GM21619 (cell line): ENCODE measurements at regions not wholly inside any gene's neighbourhood (a gene's known extent, or its start where the extent isn't known, plus 50 kb on each side); places are given as distances from the start of the nearest gene placed in this dataset.
"Not testable (repeated sequence)": the region's sequence is repeated elsewhere in the genome, so short reads cannot be mapped to it uniquely, and the experiment has no call there.

ENCODE experiments used
- ATAC-seq: cut with Tn5 transposase; IDR thresholded peaks from one replicate; pipeline ENCODE4 v1.9.1; 2021; ENCODE audit not compliant: unreplicated experiment

DNA sequence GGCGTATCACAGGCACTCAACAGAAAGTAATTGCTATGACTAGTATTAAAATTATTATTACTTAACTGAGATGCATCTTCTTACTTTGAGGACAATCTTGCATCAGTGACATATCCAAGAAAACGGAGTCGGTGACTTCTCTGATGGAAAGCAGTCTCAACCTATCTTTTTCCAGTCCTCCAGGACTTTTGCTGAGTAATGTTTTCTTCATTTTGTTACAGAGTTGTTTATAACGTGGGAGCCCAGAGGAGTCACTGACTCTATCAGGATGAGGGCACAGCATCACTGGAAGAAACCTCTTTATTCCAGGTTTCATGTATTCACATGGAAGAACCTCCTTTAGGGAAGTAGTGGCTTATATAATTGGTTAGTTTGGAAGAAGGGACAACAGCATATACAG is 51.5 kb upstream of the MELK start:
- no peak for ATAC-seq

DNA sequence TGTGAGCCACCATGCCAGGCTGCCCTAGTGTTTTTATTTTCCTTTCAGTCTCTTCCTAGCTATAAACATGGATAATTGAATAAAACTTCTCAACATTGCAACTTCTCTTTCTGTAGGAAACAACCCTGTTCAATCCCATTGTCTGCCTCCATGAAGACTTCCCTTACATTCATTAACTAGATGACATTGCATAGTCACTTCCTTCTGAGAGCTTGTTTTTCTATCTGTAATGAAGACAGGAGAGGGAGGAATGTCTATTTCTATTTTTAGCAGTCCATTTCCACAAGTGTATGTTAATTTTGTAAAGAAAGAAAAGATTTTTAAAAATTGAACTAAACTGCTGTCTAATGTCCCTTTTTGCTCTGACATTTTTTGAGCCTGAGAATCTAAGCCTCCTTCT is 55.6 kb upstream of the MELK start:
- ATAC-seq: no peak

DNA sequence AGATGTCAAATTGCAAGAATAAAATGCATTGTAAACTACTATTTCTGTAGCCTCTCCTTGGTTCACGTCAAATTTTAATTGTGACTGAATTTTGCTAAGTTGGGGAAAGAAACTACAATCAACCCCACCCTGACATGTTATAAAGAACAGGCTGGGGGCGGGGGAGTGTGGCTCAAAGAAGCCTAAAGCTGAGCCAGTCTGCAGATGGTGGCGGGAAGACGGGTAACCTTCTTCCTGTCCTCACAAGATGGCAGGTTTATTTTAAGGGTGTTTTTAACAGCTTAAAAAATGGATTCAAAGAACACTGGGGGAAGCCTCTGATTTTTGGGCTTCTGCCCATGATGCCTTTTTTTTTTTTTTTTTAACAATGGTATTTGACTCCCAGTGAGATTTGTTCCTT is 68.5 kb upstream of the MELK start:
- ATAC-seq: no peak

DNA sequence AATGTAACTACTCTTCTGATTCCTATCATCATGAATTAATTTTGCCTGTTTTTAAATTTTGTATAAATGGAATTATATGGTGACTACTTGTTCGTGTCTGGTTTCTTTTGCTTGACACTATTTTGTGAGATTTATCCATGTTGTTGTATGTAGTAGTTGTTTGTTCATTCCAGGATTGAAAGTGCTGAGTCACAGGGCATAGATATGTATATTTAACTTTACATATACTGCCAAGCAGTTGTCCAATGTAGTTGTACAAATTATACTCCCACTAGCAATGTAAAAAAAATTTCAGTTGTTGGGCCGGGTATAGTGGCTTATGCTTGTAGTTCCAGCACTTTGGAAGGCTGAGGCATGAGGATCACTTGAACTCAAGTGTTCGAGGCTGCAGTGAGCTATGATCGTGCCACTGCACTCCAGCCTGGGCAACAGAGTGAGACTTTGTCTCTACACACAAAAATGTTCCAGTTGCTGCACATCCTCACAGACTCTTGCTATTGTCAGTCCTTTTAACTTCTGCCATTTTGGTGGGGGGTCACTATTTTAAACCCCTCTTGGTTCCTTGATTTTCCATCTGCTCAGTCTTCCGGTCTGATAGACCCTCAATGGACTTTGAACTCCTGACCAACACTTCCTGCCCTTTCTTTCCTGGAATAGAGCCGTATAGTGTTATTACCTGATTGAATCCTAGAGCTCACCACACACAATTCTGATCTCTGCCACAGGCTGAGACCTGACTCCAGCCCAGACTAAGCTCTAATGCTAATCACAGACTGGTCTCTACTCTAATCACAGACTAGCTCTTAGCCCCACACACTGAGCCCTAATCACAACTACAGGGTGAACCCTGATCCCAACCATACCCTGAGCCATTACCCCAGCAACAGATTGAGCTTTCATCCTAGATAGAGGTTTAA is 69.3 kb upstream of the MELK start:
- no peak for ATAC-seq

DNA sequence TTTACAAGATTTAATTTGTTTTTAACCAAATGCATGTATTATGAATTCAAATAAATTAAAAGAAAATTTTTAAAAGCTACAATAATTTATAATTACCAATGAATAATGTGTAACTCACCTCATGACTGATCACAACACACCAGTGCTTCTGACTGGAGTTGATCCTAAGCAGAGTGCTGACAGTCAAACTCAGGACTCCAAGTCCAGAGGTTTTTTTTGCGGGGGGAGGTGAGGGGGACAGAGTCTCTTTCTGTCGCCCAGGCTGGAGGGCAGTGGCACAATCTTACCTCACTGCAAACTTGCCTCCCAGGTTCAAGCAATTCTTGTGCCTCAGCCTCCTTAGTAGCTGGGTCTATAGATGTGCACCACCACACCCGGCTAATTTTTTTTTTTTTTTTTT is 71.0 kb upstream of the MELK start:
- ATAC-seq: no peak

DNA sequence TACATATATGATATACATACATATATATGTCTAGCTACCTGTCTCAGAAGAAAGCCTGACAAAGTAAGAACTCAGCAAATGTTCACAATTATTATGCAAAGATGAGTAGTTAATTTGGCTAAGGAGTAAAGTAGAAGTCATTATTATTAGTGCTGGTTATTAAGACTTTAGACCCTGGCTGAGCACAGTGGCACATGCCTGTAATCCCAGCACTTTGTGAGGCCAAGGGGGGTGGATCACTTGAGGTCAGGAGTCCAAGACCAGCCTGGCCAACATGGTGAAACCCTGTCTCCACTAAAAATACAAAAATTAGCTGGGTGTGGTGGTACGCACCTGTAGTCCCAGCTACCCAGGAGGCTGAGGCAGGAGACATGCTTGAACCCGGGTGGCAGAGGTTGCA is 71.8 kb upstream of the MELK start:
- ATAC-seq: not testable (repeated sequence)

DNA sequence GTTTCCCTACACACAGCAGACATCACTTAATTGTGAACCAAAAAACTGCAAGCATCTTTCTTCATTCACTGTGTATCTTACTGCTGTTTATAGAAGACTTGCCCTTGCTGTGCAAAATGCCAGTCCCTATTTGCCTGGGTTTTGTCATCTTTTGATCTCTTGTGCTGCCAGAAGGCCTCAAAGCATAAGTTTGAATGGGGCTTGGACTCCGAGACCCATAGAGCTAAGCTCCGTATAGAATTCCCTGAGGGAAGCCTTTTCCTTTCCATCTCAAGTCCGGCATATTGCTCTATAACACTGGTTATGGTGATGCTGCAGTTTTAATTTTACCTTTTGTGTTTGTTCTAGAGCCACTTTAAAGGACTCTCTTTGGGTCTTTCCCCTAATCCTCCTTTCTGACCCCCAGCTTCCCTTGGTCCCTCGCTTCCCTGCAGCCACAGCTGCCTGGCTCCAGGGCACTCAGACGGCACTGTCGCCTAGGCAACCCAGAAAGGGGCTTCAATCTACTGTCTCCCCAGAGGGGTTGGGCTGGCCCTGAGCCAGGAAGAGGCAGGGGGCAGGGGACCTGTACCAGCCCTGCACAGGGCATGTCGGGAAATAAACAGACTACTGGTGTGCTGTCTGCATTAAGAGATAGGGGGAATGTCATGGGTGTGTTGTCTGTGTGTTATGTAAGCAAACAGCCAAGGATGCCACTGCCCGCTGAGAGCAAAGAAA is 73.4 kb upstream of the MELK start:
- no peak for ATAC-seq

DNA sequence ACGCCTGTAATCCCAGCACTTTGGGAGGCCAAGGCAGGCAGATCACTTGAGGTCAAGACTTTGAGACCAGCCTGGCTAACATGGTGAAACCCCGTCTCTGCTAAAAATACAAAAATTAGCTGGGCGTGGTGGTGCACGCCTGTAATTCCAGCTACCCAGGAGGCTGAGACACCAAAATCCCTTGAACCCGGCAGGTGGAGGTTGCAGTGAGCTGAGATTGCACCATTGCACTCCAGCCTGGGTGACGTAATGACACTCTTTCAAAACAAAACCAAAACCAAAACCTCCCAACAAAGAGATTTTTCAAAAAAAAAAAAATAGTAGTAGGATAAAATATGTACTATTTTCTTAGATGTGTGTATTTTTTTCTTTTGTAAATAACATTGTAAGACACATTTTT is 79.1 kb upstream of the MELK start:
- ATAC-seq: not testable (repeated sequence)

DNA sequence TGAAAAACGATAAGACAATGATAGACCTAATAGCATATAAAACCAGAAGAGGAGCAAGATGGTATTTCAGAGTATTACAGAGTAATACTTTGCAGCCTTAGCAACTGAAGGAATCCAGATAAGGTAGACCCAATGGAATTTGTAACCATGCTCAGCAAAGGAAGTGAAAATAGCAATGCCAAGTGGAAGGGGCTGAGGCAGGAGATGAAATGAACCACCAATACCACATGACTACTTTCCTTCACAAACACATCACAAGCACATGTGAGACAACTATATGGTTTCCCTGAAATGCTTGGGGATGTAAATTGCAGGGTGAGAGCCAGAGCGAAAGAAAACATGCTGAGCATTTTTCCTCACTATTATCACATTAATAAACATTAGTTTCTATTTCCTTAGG is 79.8 kb upstream of the MELK start:
- no peak for ATAC-seq

DNA sequence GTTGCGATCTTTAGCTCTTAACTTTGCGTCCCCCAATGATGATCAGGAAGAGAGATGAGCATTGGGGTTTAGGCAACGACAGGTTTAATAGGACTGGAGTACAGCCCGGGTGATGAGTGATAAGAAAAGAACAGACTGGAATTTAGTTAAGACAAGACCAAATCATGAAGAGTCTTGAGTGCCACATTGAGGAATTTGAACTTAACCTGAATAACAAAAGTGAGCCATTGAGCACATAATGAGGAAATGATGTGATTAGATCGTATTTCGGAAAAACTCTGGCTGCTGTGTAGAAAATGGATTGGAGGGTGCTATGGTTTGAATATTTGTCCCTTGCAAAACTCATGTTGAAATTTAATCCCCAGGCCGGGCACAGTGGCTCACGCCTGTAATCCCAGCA is 83.2 kb upstream of the MELK start:
- no peak for ATAC-seq

DNA sequence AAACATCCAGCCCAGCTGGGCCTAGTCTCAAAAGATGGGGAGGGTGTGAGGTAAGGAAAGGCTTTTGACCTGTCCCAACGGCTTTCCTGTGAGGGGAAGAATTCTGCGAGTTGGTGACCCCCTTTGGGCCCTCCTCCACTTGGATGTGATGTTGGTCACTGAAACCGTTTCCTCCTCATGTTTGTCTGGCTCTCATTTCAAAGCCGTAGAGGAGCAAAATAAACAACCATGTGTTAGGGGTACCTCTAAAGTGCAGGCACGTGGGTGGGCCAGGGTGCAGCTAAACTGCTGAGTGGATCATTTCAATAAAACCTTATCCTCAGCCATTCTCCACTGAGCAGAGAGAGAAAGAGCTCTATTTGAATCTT is 84.3 kb upstream of the MELK start:
- ATAC-seq: no peak

DNA sequence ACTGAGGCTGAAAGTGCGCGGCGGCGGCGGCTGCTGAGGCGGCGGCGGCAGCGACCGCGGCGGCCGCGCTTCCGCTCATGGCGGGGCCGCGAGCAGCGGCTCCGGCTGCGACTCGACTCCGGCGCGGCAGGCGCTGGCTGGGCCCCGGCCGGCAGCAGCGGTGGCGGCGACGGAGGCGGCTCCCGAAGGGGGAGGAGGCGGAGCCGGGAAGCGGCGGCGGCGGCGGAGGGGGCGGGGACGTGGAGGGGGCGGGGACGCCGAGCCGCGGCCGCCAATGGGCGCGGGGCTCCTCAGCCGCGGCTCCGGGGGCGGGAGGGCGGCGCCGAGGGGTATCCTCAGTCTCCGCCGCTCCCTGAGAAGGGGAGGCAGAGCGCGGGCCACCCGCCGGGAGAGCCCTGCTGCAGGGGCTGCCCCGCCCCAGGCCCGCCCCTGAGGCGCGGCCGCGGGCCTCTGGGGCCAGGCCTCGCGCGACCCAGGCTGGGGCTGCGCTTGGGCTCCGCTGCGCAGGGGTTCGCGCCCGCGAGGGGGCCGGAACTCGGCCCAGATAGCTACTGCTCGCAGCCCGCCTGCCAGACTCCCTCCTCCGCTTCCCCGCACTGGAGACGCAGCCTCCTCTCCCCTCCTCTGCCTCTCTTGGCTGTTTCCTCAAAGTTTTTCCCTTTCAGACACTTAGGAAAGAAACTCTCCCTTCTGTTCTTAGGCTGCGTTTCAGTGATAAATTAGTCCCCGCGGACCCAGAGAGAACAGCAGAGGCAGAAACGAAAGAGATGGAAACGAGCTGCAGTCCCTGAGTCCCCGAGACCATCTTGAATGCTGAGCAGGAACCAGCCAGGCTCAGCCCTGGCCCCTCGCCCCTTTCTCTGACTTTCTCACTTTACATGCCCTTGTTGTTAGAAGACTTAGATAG is 85.0 kb upstream of the MELK start:
- ATAC-seq: peak; percentile 76

DNA sequence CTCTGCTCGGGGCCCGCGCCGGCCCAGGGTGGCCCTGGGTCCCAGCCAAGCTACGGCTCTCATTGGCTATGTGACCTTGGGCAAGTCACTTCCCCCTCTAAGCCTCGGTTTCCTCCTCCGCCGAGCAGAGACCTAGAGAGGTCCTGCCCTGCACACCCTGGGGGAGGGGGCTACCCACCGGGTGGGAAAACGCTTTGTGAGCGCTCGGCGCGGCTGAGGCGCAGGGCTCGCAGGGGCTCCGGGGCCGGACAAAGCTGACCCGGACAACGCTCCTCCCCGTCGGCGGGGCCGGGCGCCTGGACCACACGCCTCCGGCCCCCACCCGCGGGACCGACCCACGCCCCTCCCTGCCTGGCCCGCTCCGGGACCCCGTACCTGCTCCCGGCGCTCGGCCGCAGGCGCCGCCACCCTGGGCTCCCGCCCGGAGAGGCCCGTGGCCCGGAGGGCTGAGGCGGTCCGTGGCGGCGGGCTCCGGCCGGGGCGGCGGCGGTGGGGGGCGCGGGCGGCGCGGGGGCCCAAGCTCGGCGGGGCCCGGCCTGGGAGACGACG is 85.7 kb upstream of the MELK start:
- ATAC-seq: peak; percentile 52

DNA sequence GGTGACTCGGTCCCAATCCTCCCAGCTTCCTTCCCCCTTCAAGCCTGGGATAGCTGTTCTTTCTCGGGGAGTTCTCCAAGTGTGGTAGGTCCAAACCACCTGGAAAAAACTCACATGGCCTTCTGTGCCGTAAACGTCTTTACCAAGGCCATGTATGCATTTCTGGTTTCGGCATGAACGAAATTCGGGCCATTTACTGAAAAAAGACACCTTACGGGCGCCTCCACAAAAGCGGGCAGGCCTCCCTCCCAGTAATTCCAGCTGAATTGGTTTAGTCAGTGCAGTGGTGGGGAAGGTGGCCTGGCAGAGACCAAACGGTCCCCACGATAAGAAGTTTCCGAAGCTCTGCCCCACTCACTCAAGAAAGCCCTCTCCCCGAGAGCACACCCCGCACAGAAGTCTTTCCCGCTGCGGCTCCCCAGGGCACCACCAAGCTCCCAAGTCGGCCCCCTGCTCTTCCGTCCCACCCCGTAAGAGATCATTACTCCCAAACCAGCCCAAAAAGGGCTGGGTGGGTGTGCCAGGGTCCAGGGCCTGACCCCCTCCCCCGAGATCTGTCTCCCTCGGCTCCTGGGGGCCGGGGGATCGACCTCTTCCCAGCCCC is 86.3 kb upstream of the MELK start:
- ATAC-seq: peak; percentile 3

DNA sequence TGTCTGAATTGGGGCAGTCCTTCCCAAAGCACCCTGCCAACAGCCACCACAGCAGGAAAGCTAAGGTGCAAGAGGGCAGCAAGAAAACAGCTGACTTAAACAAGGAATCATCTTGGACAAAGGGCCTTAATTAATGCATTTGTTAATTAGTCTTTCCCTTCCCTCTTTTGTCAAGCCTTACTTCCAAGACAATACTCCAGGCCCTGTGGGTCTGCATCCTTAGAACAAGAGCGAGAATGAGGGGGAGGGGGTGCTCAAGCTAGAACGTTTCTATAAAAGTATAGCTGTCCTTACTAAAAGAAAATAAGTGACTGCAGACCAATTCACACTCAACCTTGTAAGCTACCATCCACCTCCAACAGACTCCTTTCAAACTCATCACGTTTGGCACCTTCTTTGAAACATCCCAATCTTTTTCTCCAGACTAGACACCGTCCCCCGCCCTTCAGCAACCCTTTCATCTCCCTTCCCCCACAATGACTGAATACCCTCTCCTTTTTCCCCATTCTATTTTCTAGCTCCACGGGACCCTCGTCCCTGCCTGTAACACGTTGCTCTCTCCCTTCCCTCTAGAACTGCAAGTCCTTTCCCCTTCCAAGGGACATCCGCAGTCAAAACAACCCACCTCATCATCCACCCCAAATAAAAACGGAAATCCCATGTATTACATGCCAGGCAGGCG is 85.7 kb upstream of the RNF38 start:
- no peak for ATAC-seq

DNA sequence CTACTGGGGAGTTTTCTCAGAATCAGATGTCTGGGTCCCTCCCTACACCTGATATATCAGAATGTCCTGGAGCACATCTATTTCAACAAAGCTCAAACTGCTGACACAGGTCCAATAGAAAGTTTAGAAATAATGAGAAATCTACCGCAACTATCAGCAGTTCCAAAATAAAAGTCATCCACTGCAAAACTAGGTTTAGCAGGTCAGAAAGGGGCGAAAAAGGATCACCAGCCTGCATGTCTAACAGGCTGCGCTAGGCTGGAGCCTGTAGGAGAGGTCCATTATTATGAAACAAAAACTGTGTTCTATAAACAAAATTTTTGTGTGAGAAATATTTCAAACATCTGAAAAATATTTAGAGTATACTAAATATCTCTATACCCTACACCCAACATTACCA is 84.1 kb upstream of the RNF38 start:
- no peak for ATAC-seq

DNA sequence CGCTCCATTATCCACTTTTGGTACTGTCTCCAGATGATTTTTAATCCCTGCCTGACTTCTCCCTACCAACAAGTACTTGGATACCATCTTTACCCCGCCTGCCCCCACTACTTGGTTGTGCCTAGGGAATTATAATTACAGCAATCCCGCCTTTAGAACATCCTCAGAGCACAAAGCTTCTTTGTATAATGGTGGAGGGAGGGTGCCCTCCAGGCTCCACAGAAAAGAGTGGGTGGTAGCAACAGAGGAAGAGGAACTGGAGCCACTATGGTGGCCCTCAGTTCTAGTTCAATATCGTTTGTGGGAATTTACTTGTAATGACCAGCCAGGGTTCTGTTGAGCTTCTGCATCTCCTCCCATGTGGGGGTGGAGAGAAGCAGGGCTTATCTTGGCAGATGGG is 79.0 kb upstream of the RNF38 start:
- no peak for ATAC-seq

DNA sequence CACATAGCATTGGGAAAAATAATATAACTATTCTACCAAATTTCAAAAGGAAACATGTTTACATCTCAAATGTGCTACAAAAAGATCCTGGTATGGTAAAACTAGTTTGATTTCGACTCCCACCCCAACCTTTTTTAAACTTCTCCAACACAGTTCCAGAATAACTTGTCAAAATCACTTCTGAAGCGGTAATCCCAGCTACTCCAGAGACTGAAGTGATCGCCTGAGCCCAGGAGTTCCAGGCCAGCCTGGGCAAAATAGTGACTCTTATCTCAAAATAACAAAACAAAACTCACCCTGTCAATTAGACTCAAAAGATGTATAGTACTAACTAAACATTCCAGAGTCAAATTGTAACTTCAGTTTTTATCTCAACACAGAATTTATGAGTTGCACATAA is 71.3 kb upstream of the RNF38 start:
- no peak for ATAC-seq

DNA sequence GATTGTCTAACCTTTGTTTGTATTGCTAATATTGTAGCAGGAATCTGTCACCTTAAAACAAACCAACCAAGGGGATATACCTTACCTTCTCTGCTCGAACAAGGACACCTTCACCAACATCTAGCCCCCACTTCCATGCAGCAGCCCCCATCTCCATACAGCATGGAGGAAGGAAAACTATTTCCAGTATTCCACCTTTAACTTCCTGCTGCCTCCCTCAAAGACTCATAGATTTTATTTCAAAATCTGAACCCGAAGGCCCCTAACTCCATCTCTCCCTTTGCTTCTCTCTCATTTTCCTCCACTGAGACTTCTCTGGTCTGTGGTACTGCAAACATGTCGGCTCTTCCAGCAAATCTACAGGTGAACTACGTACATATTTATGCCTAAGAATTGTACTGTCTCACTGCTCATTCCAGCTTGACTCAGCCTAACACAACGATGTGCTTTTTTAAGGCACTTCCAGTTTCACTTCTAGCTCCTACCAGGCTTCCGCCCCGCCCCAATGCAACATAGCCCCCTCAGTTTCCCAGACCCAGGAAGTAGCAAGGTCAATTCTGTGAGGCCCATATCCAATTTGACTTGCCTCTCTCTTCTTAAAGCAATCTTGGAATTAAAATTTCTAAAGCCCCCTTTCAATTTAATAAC is 70.7 kb upstream of the RNF38 start:
- peak; percentile 94 for ATAC-seq

DNA sequence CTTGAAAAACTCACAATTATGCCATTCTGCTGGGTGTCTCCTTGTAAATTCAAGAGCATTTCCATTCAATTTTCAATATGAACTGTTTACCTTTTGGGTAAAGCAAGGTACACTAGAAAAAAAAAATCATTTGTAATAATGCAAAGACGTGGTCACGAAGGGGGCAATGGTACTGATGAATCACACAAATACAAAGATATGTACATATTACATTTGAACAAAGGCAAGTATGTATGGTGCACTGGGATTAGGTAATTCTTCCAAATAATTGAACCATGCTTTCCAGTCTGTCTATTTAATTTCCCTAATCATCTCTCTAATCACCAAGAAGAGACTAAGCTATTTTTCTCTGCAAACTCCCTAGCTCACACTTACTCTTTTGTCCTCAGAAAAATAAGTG is 63.4 kb upstream of the RNF38 start:
- ATAC-seq: no peak
